B cell (primary cell): ENCODE measurements at regions not wholly inside any gene's neighbourhood (a gene's known extent, or its start where the extent isn't known, plus 50 kb on each side); places are given as distances from the start of the nearest gene placed in this dataset.

Experiments used
- ATAC-seq: fragments of 200-7000 bp; cut with Tn5 transposase; one replicate; pipeline ENCODE4 v1.10.0; 2021; ENCODE audit warnings: low read depth, mild to moderate bottlenecking, moderate number of reproducible peaks, moderate library complexity
- CTCF ChIA-PET: fragments of 350-600 bp; sonication (Branson Sonifier 250); formaldehyde crosslinking; loops from one replicate; lab custom pipeline; 2021; ENCODE audit warnings: antibody characterized with exemption, inconsistent platforms; lab: Charles Lee
- POLR2A ChIA-PET: fragments of 350-600 bp; sonication (Branson Sonifier 250); formaldehyde crosslinking; loops from one replicate; lab custom pipeline; 2021; ENCODE audit warnings: antibody characterized with exemption; lab: Charles Lee
- DNase-seq: peaks from one replicate; pipeline ENCODE4 v3.0.0; 2013
- H2AFZ ChIP-seq: 2 replicates; pipeline ENCODE4 v1.6.1; 2012; ENCODE audit warnings: mild to moderate bottlenecking, low read depth, low read length; ENCODE audit not compliant: insufficient read depth, poor library complexity, severe bottlenecking
- H3K27ac ChIP-seq, 2 donors: 1 replicate in 1 of 2; 2 replicates in 1 of 2; pipeline ENCODE4 v1.5.1; 2012 to 2013; ENCODE audit warnings: low read length in 2 of 2, mild to moderate bottlenecking in 2 of 2, moderate library complexity in 1 of 2
- H3K27me3 ChIP-seq, 4 experiments: fragments of 200-600 bp in 1 of 4; sonication (generic) in 1 of 4; replicated peaks in 1 of 4; 1 replicate in 2 of 4; 2 replicates in 2 of 4; pipeline versions ENCODE4 v1.6.1 to v1.7.0; 2013 to 2016; ENCODE audit warnings: low read length in 3 of 4, mild to moderate bottlenecking in 2 of 4, mixed read lengths in 1 of 4, moderate library complexity in 1 of 4; ENCODE audit not compliant: insufficient read depth in 4 of 4, control insufficient read depth in 3 of 4; ENCODE audit errors: control extremely low read depth in 1 of 4
- H3K36me3 ChIP-seq, 2 experiments: replicated peaks in 1 of 2; 1 replicate in 1 of 2; 2 replicates in 1 of 2; pipeline versions ENCODE4 v1.6.1 to v1.7.1; 2013; ENCODE audit warnings: low read length in 1 of 2; ENCODE audit not compliant: insufficient read depth in 2 of 2, control insufficient read depth in 1 of 2; ENCODE audit errors: control extremely low read depth in 1 of 2, extremely low read depth in 1 of 2
- H3K4me1 ChIP-seq, 2 donors: fragments of 200-600 bp in 1 of 2; sonication (generic) in 1 of 2; 1 replicate in 1 of 2; 2 replicates in 1 of 2; pipeline versions ENCODE4 v1.5.1 to v1.6.1; 2013 to 2017; ENCODE audit warnings: low read length in 2 of 2; ENCODE audit not compliant: control insufficient read depth in 2 of 2, insufficient read depth in 2 of 2
- H3K4me2 ChIP-seq: replicated peaks from 2 replicates; pipeline ENCODE3; 2012; ENCODE audit warnings: mild to moderate bottlenecking, low read depth, low read length; ENCODE audit not compliant: poor library complexity, severe bottlenecking
- H3K4me3 ChIP-seq, 5 experiments: fragments of 200-600 bp in 1 of 5; sonication (generic) in 1 of 5; 1 replicate in 3 of 5; 2 replicates in 2 of 5; pipeline versions ENCODE4 v1.5.1 to v1.7.0; 2011 to 2016; ENCODE audit warnings: low read length in 4 of 5, mild to moderate bottlenecking in 4 of 5, low read depth in 2 of 5, control low read depth in 1 of 5, moderate library complexity in 1 of 5; ENCODE audit not compliant: insufficient read depth in 1 of 5; ENCODE audit errors: control extremely low read depth in 1 of 5, extremely low read depth in 1 of 5
- H3K79me2 ChIP-seq: fragments of 200-600 bp; sonication (generic); one replicate; pipeline ENCODE4 v1.6.0; 2016; ENCODE audit warnings: low read length; ENCODE audit not compliant: control insufficient read depth, insufficient read depth
- H3K9ac ChIP-seq: fragments of 200-600 bp; sonication (generic); 2 replicates; pipeline ENCODE4 v1.6.1; 2017; ENCODE audit warnings: mild to moderate bottlenecking, low read length, moderate library complexity
- H3K9me3 ChIP-seq, 3 donors: one replicate each; pipeline versions ENCODE4 v1.6.1 to v1.7.1; 2013; ENCODE audit warnings: low read length in 2 of 3; ENCODE audit not compliant: control insufficient read depth in 2 of 3, insufficient read depth in 1 of 3; ENCODE audit errors: control extremely low read depth in 1 of 3
- H4K20me1 ChIP-seq: 2 replicates; pipeline ENCODE4 v1.6.0; 2012; ENCODE audit warnings: mild to moderate bottlenecking, low read length; ENCODE audit not compliant: insufficient read depth, control insufficient read depth, poor library complexity, severe bottlenecking
- H3K27ac Mint-ChIP-seq: one replicate; pipeline ENCODE4 v1.8.0; 2021; ENCODE audit warnings: mixed read lengths
- H3K27me3 Mint-ChIP-seq: one replicate; pipeline ENCODE4 v1.8.0; 2021; ENCODE audit warnings: mixed read lengths
- H3K4me1 Mint-ChIP-seq: one replicate; pipeline ENCODE4 v1.8.0; 2021; ENCODE audit warnings: mixed read lengths
- H3K4me3 Mint-ChIP-seq: one replicate; pipeline ENCODE4 v1.8.0; 2021; ENCODE audit warnings: mixed read lengths
- H3K9me3 Mint-ChIP-seq: one replicate; pipeline ENCODE4 v1.8.0; 2022; ENCODE audit warnings: mixed read lengths; ENCODE audit not compliant: insufficient read depth
- CTCF ChIP-seq: fragments of 200-600 bp; IDR thresholded peaks from one replicate; pipeline ENCODE4 v1.8.0; 2022; ENCODE audit warnings: antibody characterized with exemption, mild to moderate bottlenecking
- EZH2 ChIP-seq: IDR thresholded peaks from 2 replicates; pipeline ENCODE4 v1.6.1; 2012; ENCODE audit warnings: borderline replicate concordance, low read depth, mild to moderate bottlenecking, moderate library complexity, low read length; ENCODE audit not compliant: insufficient read depth, poor library complexity, severe bottlenecking
- WGBS: methylation state at CpG from one replicate; pipeline ENCODE4 v1.1.5; 2013; ENCODE audit warnings: missing lambda C conversion rate; ENCODE audit not compliant: insufficient coverage; 5-methylcytosine and 5-hydroxymethylcytosine counted together
- intact Hi-C: fragments of 100-400 bp; cut with micrococcal nuclease; formaldehyde crosslinking; loops from one replicate; pipeline ENCODE4 v1.10.0; 2022

GRCh38 chr22:44424867-44425693 lies 73.0 kb downstream of the RTL6 start:
- DNase-seq: no peak
- H3K4me1 Mint-ChIP-seq: no peaks in the 10 kb centered on the region
- POLR2A ChIA-PET: no interaction called here
- Histone ChIP-seq H3K4me1 (no peaks in the 10 kb centered on the region), H2AFZ (no peak overlapping the region), H3K4me2 (no peak overlapping the region), H3K9ac (no peak overlapping the region), H3K27ac (no peak overlapping the region), H3K27me3 (peaks cover 0 to 5% (median 0%) of the 10 kb centered on the region in 4 experiments), H4K20me1 (no peaks in the 10 kb centered on the region), H3K4me3 (no peak overlapping the region), H3K36me3 (no peaks in the 10 kb centered on the region), H3K9me3 (peaks cover 0 to 4% (median 0%) of the 10 kb centered on the region in 3 donors), H3K79me2 (no peaks in the 10 kb centered on the region)
- TF ChIP-seq EZH2: no peak
- no peak for TF ChIP-seq CTCF
- WGBS: 88% methylated on average over 18 of the region's 20 CpGs
- CTCF ChIA-PET: interaction anchor here (0.6 kb wide), 1 partner anchor 37 kb away, joined by 3 read pairs; no protein-coding TSS in a partner anchor
- H3K9me3 Mint-ChIP-seq: peaks cover 2% of the 10 kb centered on the region
- peaks cover 24% of the 10 kb centered on the region for H3K27me3 Mint-ChIP-seq
- intact Hi-C loops: no loop called here
- ATAC-seq: no peak
- no peak overlapping the region for H3K4me3 Mint-ChIP-seq
- H3K27ac Mint-ChIP-seq: no peak overlapping the region

- Histone ChIP-seq H2AFZ (no peak overlapping the region), H3K9ac (no peak overlapping the region), H3K79me2 (no peaks in the 10 kb centered on the region), H3K4me2 (no peak overlapping the region), H3K9me3 (peaks cover 1 to 6% (median 4%) of the 10 kb centered on the region in 3 donors), H4K20me1 (no peaks in the 10 kb centered on the region), H3K27ac (no peak overlapping the region), H3K4me1 (no peaks in the 10 kb centered on the region), H3K36me3 (no peaks in the 10 kb centered on the region), H3K4me3 (no peak overlapping the region), H3K27me3 (peaks cover 0 to 5% (median 0%) of the 10 kb centered on the region in 4 experiments)
- ChIA-PET POLR2A (no interaction called here), CTCF (interaction anchor here (0.6 kb wide), 1 partner anchor 38 kb away, joined by 3 read pairs; no protein-coding TSS in a partner anchor)
- ATAC-seq: no peak
- no CpG with 5 or more reads among the region's 2 CpGs for WGBS
- no peak overlapping the region for H3K27ac Mint-ChIP-seq
- no peak overlapping the region for H3K4me3 Mint-ChIP-seq
- intact Hi-C loops: no loop called here
- peaks cover 26% of the 10 kb centered on the region for H3K27me3 Mint-ChIP-seq
- no peak for DNase-seq
- peaks cover 10% of the 10 kb centered on the region for H3K9me3 Mint-ChIP-seq
- no peaks in the 10 kb centered on the region for H3K4me1 Mint-ChIP-seq
- TF ChIP-seq EZH2 (no peak), CTCF (no peak)
Observed at GRCh38 chr22:44424359-44424682, 73.7 kb downstream of the RTL6 start.
